Right forelimb (tissue), 1 donor: ENCODE measurements at regions not wholly inside any gene's neighbourhood (a gene's known extent, or its start where the extent isn't known, plus 50 kb on each side); places are given as distances from the start of the nearest gene placed in this dataset.

Source experiments
- DNase-seq: peaks from one replicate; pipeline ENCODE4 v3.0.0-alpha.2; 2018

DNA sequence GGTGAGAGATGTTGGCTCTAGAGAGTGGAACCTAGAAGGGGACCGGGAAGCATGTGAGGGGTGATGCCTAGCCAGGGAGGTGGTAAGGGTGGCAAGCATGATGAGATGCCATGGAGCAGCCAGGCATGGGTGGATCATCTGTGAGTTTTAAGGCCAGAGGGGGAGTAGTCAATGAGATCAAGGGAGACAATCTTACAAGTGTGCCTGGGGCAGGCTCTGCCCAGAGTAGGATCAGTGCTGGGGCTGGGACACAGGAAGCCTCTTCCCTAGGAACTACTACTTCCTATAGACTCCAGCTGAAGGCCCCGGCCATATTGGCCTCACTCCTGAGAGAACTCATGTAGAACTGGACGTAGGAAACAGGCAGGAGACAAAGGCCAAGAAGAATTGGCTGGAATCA, 192.4 kb upstream of the CSF3R start:
- DNase-seq: no peak

DNA sequence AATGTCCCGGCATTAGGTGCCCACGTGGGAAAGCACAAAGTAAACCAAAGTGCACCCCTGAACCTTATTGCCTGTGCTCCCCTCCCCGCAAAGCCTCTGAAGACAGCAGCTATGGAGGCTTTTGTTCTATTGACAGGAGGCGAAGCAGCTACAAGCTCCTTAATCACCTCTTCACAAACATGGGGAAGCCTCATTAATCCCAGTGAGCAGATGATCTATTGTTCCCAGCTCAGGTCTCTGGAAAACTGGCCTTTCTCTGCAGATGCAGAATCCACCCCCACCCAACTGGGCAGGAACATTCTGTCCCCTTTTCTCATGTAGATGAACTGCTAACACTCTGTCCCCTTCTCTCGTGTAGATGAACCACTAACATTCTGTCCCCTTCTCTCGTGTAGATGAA, 190.5 kb upstream of the CSF3R start:
- DNase-seq: no peak

- no peak for DNase-seq
Observed at GRCh38 chr1:36669262-36669661, 186.5 kb upstream of the CSF3R start.

GRCh38 chr1:36667836-36668235, 185.1 kb upstream of the CSF3R start:
- DNase-seq: no peak

- no peak for DNase-seq
Observed at GRCh38 chr1:36667256-36667655, 184.5 kb upstream of the CSF3R start.

DNA sequence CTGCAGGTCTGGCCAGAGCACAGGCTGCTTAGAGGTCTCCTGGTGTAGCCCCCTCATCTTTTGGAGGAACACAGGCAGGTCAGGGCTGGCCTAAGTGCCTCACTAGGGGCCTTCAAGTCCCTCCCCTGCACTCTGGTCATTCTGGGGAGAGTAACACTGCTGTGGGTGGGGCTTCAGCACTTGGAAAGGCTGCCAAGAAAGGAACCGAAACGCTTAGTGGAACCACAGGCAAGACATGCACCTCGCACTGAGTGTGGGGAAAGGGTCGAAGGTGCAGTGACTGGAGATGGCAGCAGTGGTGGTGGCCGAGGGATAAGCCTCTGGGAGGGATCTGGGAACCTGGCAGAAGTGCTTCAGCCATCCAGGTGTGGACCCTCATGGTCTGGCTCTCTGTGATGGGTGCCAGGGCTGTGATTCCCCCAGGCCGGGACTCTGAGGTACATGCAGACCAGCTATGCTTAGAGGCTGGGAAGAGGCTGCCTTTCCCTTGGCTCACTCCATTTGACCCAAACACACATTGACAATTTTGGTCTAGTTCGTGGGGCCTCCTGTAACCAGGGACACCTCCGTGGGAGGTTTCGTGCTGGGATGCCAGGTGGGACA, 182.9 kb upstream of the CSF3R start:
- no peak for DNase-seq

GRCh38 chr1:36664571-36665287, 182.0 kb upstream of the CSF3R start:
- no peak for DNase-seq

- DNase-seq: no peak
Observed at GRCh38 chr1:36663772-36664430, 181.2 kb upstream of the CSF3R start.

GRCh38 chr1:36658838-36659237, 176.1 kb upstream of the CSF3R start:
- DNase-seq: no peak

DNA sequence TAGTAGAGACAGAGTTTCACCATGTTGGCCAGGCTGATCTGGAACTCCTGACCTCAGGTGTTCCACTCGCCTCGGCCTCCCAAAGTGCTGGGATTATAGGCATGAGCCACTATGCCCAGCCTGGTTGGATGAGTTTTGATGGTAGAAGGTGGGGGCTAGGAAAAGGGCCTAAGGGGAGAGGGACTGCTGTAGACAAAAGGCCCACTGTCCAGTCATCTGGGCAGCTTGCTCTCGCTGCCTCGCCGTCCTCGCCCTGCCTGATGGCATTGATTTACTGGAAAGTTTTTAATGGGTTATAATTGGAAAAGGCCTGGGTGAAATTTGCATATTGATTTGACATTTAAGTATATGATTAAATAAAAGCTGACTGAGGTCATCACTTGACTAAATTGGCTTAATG, 175.1 kb upstream of the CSF3R start:
- no peak for DNase-seq

- DNase-seq: no peak
Observed at GRCh38 chr1:36656838-36657237, 174.1 kb upstream of the CSF3R start.

GRCh38 chr1:36656271-36656670, 173.6 kb upstream of the CSF3R start:
- no peak for DNase-seq

DNA sequence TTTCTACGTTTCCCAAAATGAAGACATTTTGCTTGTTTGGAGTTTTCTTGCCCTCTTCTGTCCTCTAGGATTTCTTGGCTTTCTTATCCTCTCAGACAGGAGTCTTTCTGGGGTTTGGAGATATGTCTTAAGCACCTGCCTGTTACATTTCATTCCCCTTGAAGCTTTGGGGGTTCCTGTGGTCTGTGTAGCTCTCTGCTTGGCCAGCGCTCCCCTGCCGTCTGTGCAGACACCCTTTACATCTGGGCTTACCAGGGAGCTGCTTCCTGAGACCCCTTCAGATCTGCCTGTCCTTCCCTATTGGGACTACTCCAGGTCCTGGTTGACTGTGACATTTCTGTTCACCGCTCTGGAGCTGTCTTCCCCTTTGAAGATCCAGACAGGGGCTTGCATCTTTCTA, 171.9 kb upstream of the CSF3R start:
- DNase-seq: no peak

DNA sequence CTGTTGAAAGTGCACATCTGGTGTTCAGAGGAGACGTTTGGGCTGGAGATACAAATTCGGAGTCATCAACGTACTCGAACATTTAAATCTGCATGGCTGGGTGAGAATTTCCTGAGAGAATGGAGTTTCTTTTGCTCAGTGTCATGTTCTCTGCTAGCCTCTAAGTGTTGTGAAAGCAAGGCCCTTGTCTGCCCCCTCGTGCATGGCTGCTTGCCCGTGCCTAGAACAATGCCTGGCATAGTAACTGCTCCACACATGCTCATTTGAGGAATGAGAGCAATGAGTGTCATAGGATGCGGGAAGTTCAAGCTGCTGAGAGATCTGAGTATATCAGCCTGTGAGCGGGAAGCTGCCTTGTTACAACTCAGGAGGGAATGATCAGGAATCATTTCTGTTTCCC, 171.1 kb upstream of the CSF3R start:
- DNase-seq: no peak

DNA sequence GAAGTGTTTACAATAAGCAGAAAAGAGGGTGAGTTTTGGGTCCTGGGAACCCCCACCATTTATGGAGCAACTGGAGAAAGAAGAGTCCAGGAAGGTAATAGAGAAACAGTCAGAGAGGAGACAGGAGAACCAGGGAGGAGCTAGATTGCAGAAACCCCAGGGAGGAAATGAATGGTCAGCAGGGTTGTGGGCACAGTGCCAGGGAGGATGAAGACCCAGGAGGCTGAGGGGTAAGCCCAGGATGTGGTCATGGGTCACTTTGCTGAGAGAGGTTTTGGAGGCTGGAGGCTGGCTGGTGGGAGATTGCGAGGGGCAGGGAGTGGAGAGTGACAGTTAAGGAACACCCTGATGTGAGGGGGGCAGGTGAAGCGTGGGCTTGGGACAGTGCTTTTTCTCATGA, 169.9 kb upstream of the CSF3R start:
- DNase-seq: no peak

GRCh38 chr1:36652011-36652410, 169.3 kb upstream of the CSF3R start:
- DNase-seq: peak; percentile 0

DNA sequence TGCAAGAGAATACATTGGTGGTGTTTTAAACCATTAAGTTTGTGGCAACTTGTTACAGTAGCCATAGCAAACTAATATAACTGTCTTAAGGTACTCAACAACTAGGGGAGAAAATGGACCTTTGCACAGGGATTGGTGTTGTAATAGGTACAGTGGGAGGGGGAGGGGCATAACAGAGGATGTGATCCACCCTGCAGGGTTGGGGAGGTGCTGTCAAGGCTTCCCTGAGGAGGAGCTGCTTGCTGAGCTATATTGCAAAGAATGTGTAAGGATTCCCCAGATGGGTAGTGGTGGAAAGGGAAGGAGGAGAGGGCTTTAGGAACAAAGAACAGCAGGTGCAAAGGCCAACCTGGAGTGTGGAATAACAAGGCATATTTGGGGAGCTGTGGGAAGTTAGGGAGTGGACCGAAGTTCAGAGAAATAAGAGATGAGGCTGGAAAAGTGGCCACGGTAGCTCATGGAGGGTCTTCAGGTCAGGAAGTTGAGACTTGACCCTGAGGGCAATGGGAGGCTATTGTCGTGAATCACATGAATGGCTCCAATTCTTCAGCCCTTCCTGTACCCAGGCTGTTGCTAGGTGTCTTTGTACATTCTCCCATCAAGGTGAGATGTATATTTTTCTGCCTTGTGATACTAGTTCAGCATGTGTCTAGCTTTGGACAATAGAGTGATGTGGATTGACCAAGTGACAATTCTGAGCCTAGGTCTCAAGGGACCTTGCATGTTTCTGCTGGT, 168.6 kb upstream of the CSF3R start:
- DNase-seq: peak; percentile 3

DNA sequence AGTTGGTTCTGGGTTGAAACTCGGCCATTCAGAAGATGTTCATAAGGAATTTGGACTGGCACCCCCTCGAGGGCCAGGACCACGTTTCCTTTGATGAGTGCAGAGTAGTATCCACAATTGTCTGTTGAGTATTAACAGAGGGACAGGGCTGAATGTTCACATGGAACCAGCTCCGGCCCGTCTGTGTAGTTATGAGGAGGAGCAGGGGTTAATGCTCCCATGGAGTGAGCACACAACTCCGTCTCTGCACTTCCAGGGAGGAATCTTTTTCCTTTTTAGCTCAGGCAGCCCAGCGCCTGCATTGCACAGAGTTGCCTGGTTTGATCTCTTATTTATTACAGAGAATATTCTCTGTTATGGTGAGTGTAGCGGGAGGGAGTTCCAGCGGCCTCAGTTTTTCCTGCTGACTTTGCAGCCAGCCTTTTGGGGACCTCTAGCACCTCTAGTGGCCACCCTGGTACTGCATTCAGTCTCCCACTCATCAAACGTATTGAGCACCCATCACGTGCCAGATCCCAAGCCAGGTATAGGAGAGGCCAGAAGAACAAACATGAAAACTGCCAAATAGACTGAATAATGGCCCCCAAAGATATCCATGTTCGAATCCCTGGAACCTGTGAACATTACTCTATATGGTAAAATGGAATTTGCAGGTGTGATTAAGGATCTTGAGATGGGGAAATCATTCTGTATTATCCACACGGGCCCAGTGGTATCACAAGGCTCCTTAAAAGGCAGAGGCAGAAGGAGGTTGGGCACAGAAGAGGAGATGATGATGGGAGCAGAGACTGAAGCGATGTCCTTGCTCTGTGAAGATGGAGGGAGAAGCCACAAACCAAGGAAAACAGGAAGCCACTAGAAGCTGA, 167.7 kb upstream of the CSF3R start:
- DNase-seq: peak; percentile 54

DNA sequence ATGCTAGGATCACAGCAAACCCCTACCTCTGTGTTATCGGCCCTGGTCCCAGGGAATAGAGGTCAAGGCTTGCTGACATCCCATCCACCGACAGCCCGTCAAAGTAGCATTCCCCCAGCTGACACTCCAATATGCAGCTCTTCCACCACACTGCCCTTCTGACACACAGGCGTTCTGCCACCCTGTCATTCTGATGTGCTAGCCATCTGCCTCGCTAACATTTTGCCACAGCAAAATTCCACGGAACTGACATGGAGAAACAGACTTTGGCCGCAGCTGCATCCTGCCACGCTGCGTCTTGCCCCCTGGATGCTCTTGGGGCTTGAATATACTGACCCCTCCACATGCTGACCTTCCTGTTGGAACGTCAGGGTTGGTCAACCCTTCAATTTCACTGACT, 163.2 kb upstream of the CSF3R start:
- DNase-seq: no peak

DNA sequence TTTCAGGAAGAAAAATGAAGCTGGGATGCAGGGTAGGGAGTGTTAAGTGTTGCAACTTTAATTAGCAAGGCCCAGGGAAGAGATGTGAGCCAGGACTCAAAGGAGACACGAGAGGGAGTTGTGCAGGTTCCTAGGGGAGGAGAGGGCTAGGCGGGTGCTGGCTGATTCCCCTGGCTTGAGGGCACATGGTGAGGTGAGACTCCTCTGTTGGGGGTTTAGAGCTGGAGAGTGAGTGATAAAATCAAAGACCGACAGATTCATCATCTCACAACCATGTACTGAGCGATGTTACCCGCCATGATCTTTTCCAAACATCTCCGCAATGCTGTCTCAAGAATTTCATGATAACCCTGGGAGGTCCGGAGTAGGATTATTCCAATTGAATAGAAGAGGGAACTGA, 161.8 kb upstream of the CSF3R start:
- no peak for DNase-seq

DNA sequence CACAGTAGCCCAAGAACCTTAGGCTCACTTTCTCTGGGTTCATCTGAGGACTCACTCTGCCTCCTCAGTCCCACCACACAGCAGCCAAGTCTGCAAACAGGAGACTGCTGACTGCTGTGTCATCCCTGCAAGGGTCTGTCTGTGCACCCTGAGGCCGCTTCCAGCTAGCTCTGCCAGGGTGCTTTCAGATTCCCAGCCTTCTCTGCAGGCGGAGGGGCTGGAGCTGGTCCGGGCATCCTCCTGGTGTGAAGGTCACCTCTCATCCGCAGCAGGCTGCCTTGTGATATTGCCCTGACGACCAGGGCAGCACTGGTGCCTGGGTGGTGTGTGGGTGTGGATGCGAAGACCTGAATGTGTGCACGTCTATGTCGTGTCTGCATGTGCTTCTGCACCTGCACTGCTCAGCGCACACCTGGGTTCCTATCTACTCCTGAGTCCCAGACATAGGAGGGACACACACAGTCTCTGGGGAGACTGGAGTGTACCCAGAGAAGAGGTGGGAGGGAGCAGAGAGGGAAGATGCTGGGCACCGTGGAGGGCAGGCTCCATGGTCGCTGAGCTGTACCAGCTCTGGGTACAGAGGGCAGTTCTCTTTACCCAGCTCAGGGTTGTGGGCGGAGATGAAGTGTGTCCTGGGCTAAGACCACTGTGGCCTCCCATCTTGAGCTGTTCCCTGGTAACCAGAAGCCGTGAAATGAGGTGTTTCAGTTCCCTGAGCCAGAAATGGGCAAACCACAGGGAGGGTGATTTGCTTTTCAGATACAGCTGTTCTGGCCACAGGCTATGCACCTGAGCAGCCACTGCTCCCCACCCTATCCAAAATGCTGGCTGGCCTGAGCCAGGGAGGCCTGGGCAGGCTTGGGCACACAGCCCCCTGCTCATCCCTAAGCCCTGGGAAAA, 160.9 kb upstream of the CSF3R start:
- DNase-seq: no peak

DNA sequence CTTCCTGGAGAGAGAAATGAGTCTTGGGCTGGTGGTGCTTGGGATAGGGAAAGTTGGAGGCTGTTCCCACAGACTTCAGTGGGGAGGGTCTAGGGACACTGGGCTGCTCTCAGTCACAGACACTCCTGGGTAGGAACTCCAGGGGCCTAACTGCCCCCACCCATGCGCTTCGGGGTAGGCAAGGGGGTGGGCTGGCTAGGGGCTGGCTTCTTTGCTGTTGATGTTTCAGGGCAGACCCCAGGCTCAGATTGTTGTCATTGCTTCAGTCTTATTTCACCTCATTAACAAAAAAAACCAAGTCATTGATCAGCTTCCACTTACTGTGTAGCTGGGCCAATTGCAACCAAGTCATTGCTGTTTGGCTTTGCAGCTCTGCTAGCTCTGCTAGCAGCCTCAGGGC, 160.1 kb upstream of the CSF3R start:
- DNase-seq: no peak
